Central memory CD4-positive, alpha-beta T cell (primary cell): ENCODE measurements at regions not wholly inside any gene's neighbourhood (a gene's known extent, or its start where the extent isn't known, plus 50 kb on each side); places are given as distances from the start of the nearest gene placed in this dataset.

Source experiments
- DNase-seq: peaks from one replicate; pipeline ENCODE4 v3.0.0; 2022

DNA sequence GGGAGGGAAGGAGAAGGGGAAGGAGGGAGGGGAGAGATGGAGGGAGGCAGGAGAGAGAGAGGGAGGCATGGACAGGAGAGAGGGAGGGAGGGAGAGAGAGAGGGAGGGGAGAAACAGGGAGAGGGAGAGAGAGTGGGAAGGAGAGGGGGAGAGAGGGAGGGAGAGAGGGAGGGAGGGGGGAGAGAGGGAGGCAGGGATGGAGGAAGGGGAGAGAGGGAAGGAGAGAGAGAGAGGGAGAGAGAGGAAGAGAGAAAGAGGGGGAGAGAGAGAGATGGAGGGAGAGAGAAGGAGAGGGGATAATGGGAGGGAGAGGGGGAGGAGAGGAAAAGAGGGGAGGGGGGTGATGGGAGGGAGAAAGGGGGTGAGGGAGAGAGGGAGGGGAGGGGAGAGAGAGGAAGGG lies 86.8 kb upstream of the VSTM2B start:
- no peak for DNase-seq

DNA sequence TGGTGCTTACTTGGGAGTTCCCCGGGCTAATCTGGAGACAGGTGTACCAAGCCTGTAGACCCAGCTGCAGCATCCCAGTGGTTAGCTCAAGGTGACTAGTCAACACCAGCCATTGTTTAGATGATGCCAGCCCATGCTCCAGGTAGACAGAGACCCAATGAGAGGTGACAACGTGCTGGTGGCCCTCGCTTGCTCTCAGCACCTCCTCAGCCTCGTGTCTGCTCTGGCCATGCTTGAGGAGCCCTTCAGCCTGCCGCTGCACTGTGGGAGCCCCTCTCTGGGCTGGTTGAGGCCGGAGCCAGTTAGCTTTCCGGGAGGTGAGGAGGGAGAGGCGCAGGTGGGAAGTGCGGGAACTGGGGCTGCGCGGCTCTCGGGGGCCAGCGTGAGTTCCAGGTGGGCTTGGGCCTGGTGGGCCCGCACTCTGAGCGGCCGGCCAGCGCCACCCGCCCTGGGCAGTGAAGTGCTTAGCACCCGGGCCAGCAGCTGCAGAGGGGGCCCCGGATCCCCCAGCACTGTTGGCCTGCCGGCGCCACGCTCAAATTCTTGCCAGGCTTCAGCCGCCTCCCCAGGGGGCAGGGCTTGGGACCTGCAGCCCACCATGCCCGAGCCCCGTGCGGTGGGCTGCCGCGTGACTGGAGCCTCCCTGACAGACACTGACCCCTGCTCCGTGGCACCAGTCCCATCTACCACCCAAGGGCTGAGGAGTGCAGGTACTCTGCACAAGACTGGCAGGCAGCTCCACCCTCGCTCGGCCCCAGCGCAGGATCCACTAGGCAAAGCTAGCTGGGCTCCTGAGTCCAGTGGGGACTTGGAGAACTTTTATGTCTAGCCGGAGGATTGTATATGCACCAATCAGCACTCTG lies 85.9 kb upstream of the VSTM2B start:
- no peak for DNase-seq

DNA sequence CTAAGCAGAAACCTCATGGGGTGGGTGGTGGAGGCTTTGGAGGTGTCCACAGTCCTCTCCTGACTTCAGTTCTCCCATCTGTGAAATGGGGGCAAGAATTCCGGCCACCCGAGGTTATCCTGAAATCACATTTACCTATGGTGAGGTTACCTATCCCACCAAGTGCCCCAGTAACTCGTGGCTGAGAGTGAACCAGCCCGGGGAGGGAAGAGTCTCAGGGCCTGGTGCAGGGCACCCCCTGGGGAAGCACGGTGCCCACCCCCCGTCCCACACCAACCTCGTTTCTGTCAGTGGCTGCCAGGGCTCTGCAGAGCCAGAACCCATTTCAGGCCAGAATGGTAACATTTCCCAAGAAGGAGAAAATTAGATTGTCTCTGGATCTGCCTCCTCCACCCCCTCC lies 83.7 kb upstream of the VSTM2B start:
- no peak for DNase-seq

- no peak for DNase-seq
Observed at GRCh38 chr19:29442910-29443309, 82.9 kb upstream of the VSTM2B start.

- DNase-seq: no peak
Observed at GRCh38 chr19:29445246-29445645, 80.5 kb upstream of the VSTM2B start.

DNA sequence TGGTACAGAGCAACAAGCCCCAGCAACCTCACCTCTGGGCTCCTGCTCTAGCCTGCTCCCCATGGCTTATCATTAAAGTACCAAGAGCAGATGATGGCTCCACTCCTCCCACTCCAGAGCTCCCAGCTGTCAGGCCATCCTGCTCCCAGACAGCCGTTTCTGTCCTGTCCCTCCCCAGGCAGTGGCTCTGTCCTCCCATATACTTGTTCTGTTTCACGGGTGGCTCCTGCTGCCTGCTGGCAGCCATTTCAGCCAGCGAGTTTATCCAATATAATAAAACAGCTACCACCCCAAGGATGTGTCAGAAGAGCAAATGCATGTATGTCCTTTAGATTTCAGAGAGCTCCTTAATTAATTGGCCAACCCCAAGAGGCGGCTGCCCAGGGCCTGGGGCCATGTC lies 79.4 kb upstream of the VSTM2B start:
- DNase-seq: no peak

DNA sequence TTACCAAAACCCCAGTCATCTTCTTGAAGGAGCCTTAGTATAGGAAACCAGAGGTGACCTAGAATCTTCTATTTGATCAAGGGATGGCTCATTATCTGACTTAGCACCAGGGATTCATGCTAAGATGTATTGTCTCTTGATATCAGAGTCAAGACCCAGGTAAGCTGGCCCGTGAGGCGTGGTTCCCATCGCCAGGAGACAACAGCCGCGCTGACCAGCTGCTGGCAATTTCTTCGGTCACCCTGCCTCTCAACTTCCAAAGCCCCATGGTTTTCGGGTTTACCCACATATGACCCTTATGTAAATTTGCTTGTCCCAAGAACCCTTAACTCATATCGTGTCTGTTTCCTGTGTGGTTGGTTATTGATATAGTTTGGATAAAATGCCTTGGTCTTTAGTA lies 77.7 kb upstream of the VSTM2B start:
- no peak for DNase-seq

- DNase-seq: no peak
Observed at GRCh38 chr19:29449371-29449770, 76.4 kb upstream of the VSTM2B start.

DNA sequence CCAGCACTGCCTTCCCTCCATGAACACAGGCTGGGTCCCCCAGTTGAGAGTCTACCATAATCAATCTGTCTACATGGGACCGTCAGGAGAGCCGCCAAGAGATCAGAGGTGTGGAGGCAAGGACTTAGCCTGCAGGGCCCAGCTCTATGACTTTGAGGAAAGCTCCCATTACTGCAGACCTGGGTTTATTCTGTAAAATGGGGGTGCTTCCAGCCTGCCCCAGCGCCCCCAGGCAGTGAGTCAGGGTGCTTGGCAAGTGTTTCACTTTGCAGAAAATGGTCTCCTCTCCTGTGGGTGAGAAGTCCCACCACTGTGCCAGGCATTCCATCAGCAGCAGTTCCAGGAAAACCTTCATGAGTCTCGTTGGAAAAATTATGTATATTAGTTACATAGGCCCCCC lies 75.5 kb upstream of the VSTM2B start:
- DNase-seq: no peak

GRCh38 chr19:29450812-29451211 lies 75.0 kb upstream of the VSTM2B start:
- no peak for DNase-seq

DNA sequence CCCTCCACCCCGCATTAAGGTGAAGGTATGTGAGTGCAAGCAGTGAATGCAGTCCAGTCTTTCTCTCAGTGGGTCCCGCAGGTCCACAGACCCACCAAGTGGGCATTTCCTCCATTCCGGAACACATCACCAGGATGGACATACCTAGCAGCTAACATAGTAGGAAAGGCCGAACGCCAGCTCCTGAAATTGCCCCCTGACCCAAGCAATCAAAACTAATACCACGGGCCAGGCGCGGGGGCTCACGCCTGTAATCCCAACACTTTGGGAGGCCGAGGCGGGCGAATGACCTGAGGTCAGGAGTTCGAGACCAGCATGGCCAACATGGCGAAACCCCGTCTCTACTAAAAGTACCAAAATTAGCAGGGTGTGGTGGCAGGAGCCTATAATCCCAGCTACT lies 71.7 kb upstream of the VSTM2B start:
- no peak for DNase-seq

- no peak for DNase-seq
Observed at GRCh38 chr19:29457413-29457812, 68.4 kb upstream of the VSTM2B start.

DNA sequence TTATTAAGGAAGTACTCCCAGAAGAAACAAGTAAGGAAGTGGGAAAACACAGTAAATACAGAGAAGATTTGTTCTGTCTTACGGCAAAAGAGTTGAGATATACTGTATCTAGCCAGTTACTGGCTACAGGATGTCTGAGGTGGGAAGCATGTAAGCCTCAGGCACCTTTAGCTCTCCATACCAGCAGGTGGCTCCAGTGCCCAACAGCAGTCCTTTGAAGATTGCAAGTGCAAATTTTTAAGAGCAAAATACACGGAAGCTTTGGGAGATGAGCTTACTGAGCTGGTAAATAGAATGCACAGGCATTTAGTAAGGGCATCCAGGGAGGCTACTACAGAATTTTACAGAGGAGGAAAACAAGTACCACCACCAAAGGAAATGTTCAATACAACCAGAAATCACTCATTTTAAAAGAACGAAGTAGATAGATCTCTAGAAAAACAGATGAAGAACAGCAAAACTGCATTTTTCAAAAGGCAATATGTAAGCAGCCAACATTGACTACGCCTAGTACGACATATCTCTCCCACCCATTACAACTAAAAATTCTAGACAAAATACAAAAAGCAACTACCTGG lies 57.9 kb upstream of the VSTM2B start:
- no peak for DNase-seq

GRCh38 chr19:29475469-29475868 lies 50.3 kb upstream of the VSTM2B start:
- no peak for DNase-seq
